ENCODE measurements at regions not wholly inside any gene's neighbourhood (a gene's known extent, or its start where the extent isn't known, plus 50 kb on each side); places are given as distances from the start of the nearest gene placed in this dataset.

DNA sequence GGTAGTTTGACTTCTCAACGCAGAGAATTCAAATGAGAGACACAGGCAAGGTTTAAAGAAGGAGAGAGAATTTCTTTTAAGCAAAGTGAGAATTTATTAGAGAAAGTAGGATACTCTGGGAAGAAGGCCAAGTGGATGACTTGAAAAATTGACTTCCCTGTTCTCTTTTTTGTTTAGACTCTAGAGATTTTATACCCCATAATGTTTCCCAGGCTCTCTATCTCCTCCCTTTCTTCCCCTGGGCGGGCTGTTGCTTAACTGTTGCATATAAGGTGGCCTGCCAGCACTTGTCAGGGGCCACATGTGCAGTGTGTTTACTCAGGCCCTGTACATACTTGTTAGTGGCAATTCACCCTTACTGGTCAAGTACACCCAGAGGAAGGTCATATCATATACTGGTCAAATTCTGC is 403.7 kb downstream of the SLC6A15 start:
- no peak overlapping the region for H2AFZ ChIP-seq (ENCODE audit: insufficient read depth, low read depth, low read length, poor library complexity, severe bottlenecking)
- CTCF ChIA-PET = no interaction called here
- intact Hi-C loops (cut with micrococcal nuclease) = no loop called here

DNA sequence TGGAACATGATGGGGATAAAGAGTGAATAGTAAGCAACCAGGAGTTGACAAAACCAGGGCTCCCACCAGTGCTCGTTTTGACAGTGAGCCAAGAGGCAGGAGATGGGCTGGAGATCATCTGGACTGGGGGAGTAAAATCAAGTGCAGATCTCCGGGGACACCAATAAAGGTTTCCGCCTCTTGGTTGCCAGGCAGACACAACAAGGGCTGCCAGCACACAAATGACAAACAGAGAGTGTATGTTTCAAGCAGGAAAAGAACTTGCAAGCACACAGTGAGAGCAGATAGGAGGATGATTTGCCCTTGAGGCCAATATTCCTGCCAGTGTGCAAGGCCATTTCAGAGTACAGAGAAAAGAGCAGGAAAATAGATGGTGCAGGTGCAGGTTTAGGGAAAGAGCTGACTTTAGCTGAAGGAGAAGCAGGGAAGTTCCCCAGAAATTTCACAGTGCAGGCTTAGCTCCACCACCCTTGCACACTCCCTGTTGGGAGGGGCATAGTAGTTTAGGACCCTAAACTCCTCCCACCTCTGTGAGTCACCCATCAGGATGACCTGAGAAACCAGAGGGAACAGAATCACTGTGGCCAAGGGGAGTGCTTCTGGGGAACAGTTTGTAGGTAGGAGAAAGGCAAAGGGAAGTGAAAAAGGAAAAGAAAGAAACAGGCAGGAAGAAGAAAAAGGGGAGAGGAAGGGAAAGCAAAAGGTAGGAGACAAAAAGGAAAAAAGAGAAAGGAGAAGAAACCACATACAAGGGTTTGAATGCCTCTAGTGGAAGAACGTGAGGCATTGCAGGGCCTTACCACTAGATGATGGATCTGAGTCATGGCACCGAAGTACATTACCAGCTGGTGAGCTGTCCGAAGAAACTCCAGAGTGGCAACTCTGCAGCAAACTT is 404.4 kb downstream of the SLC6A15 start:
- no peaks in the 10 kb centered on the region for H3K36me3 ChIP-seq (replicated peaks in 1 of 2; ENCODE audit: control extremely low read depth in 1 of 2, control insufficient read depth in 1 of 2, extremely low read depth in 1 of 2, insufficient read depth in 2 of 2, low read length in 1 of 2)
- Mint-ChIP-seq H3K9me3 (ENCODE audit: insufficient read depth) (no peaks in the 10 kb centered on the region), H3K4me3 (no peak overlapping the region), H3K4me1 (no peaks in the 10 kb centered on the region), H3K27ac (no peak overlapping the region), H3K27me3 (no peaks in the 10 kb centered on the region)
- no peak overlapping the region for H3K9ac ChIP-seq (ENCODE audit: low read length)
- ATAC-seq (ENCODE audit: low read depth) (no peak), DNase-seq (no peak)
- intact Hi-C loops (cut with micrococcal nuclease) = no loop called here
- H3K4me1 ChIP-seq (ENCODE audit: control insufficient read depth in 2 of 2, insufficient read depth in 2 of 2, low read length in 2 of 2) = no peaks in the 10 kb centered on the region
- WGBS (ENCODE audit: insufficient coverage) = 47% methylated on average over 6 of the region's 6 CpGs
- no peaks in the 10 kb centered on the region for H3K79me2 ChIP-seq (ENCODE audit: control insufficient read depth, insufficient read depth, low read length)
- no peak overlapping the region for H3K27ac ChIP-seq (ENCODE audit: low read length in 2 of 2)
- CTCF ChIA-PET = no interaction called here
- no peaks in the 10 kb centered on the region for H3K9me3 ChIP-seq (ENCODE audit: control extremely low read depth in 1 of 3, control insufficient read depth in 2 of 3, insufficient read depth in 1 of 3, low read length in 2 of 3)
- no peak overlapping the region for H3K4me2 ChIP-seq (replicated peaks; ENCODE audit: low read depth, low read length, poor library complexity, severe bottlenecking)
- H3K4me3 ChIP-seq (ENCODE audit: control extremely low read depth in 1 of 5, extremely low read depth in 1 of 5, insufficient read depth in 1 of 5, low read depth in 2 of 5, low read length in 4 of 5) = no peak overlapping the region
- H2AFZ ChIP-seq (ENCODE audit: insufficient read depth, low read depth, low read length, poor library complexity, severe bottlenecking) = no peak overlapping the region
- TF ChIP-seq, protein P1, sequence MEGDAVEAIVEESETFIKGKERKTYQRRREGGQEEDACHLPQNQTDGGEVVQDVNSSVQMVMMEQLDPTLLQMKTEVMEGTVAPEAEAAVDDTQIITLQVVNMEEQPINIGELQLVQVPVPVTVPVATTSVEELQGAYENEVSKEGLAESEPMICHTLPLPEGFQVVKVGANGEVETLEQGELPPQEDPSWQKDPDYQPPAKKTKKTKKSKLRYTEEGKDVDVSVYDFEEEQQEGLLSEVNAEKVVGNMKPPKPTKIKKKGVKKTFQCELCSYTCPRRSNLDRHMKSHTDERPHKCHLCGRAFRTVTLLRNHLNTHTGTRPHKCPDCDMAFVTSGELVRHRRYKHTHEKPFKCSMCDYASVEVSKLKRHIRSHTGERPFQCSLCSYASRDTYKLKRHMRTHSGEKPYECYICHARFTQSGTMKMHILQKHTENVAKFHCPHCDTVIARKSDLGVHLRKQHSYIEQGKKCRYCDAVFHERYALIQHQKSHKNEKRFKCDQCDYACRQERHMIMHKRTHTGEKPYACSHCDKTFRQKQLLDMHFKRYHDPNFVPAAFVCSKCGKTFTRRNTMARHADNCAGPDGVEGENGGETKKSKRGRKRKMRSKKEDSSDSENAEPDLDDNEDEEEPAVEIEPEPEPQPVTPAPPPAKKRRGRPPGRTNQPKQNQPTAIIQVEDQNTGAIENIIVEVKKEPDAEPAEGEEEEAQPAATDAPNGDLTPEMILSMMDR (IDR thresholded peaks at IDR 0.05) = no peak
- TF ChIP-seq EZH2 (IDR thresholded peaks at IDR 0.05; ENCODE audit: borderline replicate concordance, insufficient read depth, low read depth, low read length, poor library complexity, severe bottlenecking) = no peak
- no peaks in the 10 kb centered on the region for H3K27me3 ChIP-seq (replicated peaks in 1 of 4; ENCODE audit: control extremely low read depth in 1 of 4, control insufficient read depth in 3 of 4, insufficient read depth in 4 of 4, low read length in 3 of 4)
- POLR2A ChIA-PET = no interaction called here
- H4K20me1 ChIP-seq (ENCODE audit: control insufficient read depth, insufficient read depth, low read length, poor library complexity, severe bottlenecking) = no peaks in the 10 kb centered on the region

More for the DNA sequence above, 403.7 kb downstream of the SLC6A15 start:
- H3K4me3 Mint-ChIP-seq = no peak overlapping the region
- 38% methylated on average over 1 of the region's 2 CpGs for WGBS (ENCODE audit: insufficient coverage)
- Histone ChIP-seq H3K4me3 (ENCODE audit: control extremely low read depth in 1 of 5, extremely low read depth in 1 of 5, insufficient read depth in 1 of 5, low read depth in 2 of 5, low read length in 4 of 5) (no peak overlapping the region), H3K36me3 (replicated peaks in 1 of 2; ENCODE audit: control extremely low read depth in 1 of 2, control insufficient read depth in 1 of 2, extremely low read depth in 1 of 2, insufficient read depth in 2 of 2, low read length in 1 of 2) (no peaks in the 10 kb centered on the region), H4K20me1 (ENCODE audit: control insufficient read depth, insufficient read depth, low read length, poor library complexity, severe bottlenecking) (no peaks in the 10 kb centered on the region), H3K4me2 (replicated peaks; ENCODE audit: low read depth, low read length, poor library complexity, severe bottlenecking) (no peak overlapping the region), H3K79me2 (ENCODE audit: control insufficient read depth, insufficient read depth, low read length) (no peaks in the 10 kb centered on the region), H3K4me1 (ENCODE audit: control insufficient read depth in 2 of 2, insufficient read depth in 2 of 2, low read length in 2 of 2) (no peaks in the 10 kb centered on the region), H3K27me3 (replicated peaks in 1 of 4; ENCODE audit: control extremely low read depth in 1 of 4, control insufficient read depth in 3 of 4, insufficient read depth in 4 of 4, low read length in 3 of 4) (no peaks in the 10 kb centered on the region), H3K9ac (ENCODE audit: low read length) (no peak overlapping the region), H3K9me3 (ENCODE audit: control extremely low read depth in 1 of 3, control insufficient read depth in 2 of 3, insufficient read depth in 1 of 3, low read length in 2 of 3) (no peaks in the 10 kb centered on the region), H3K27ac (ENCODE audit: low read length in 2 of 2) (no peak overlapping the region)
- H3K27ac Mint-ChIP-seq = no peak overlapping the region
- POLR2A ChIA-PET = no interaction called here
- DNase-seq (no peak), ATAC-seq (ENCODE audit: low read depth) (no peak)
- H3K9me3 Mint-ChIP-seq (ENCODE audit: insufficient read depth) = peaks cover 1% of the 10 kb centered on the region
- no peaks in the 10 kb centered on the region for H3K27me3 Mint-ChIP-seq
- TF ChIP-seq, protein P1 (IDR thresholded peaks at IDR 0.05) = no peak
- TF ChIP-seq EZH2 (IDR thresholded peaks at IDR 0.05; ENCODE audit: borderline replicate concordance, insufficient read depth, low read depth, low read length, poor library complexity, severe bottlenecking) = no peak
- H3K4me1 Mint-ChIP-seq = no peaks in the 10 kb centered on the region

Data from B cell (primary cell).